IMR-90 (cell line): ENCODE measurements at regions not wholly inside any gene's neighbourhood (a gene's known extent, or its start where the extent isn't known, plus 50 kb on each side); places are given as distances from the start of the nearest gene placed in this dataset. TPM values are rescaled to one million over a fixed set of nuclear protein-coding genes. Genes with fewer than 3 reads are reported as not detected.

Experiments used
- ATAC-seq: fragments of 200-7000 bp; cut with Tn5 transposase; 2 replicates; pipeline ENCODE4 v1.9.1; 2020; ENCODE audit warnings: low read depth, mild to moderate bottlenecking, moderate library complexity
- BruUV-seq: library from RNA; stranded (reverse); fragments of 400-500 nt; replicated peaks from 2 replicates; lab custom pipeline; 2021; lab: Mats Ljungman, UMichigan
- CTCF ChIA-PET: fragments of 300-600 bp; formaldehyde crosslinking; extraction: SDS; loops from one replicate; lab custom pipeline; 2021; ENCODE audit warnings: antibody characterized with exemption; lab: Yijun Ruan, JAX
- POLR2A ChIA-PET: fragments of 300-600 bp; sonication (Branson Sonifier 250); formaldehyde crosslinking; loops from one replicate; lab custom pipeline; 2022; ENCODE audit warnings: antibody characterized with exemption; ENCODE audit not compliant: unreplicated experiment; lab: Charles Lee
- DNase-seq: peaks from one replicate; pipeline ENCODE4 v3.0.0; 2013
- H2AFZ ChIP-seq: replicated peaks from 2 replicates; pipeline ENCODE3; 2013; ENCODE audit warnings: low read length, mild to moderate bottlenecking; ENCODE audit not compliant: poor library complexity
- H2AK5ac ChIP-seq: 2 replicates; pipeline ENCODE4 v1.6.1; 2013; ENCODE audit warnings: low read depth, low read length, inconsistent platforms
- H2AK9ac ChIP-seq: replicated peaks from 2 replicates; pipeline ENCODE3; 2013; ENCODE audit warnings: mild to moderate bottlenecking, low read depth, low read length, moderate library complexity; ENCODE audit not compliant: poor library complexity
- H2BK120ac ChIP-seq: 2 replicates; pipeline ENCODE4 v1.6.1; 2013; ENCODE audit warnings: low read depth, low read length, inconsistent platforms
- H2BK15ac ChIP-seq: 3 replicates; pipeline ENCODE4 v1.6.1; 2013; ENCODE audit warnings: low read depth, low read length, inconsistent platforms
- H2BK20ac ChIP-seq: 2 replicates; pipeline ENCODE4 v1.6.1; 2013; ENCODE audit warnings: low read depth, mild to moderate bottlenecking, inconsistent platforms, low read length, moderate library complexity
- H2BK5ac ChIP-seq: 2 replicates; pipeline ENCODE4 v1.6.1; 2013; ENCODE audit warnings: mild to moderate bottlenecking, low read depth, low read length, inconsistent platforms; ENCODE audit not compliant: poor library complexity, severe bottlenecking
- H3K14ac ChIP-seq: replicated peaks from 2 replicates; pipeline ENCODE4 v1.6.1; 2013; ENCODE audit warnings: low read depth, low read length, inconsistent platforms
- H3K18ac ChIP-seq: 2 replicates; pipeline ENCODE4 v1.6.1; 2013; ENCODE audit warnings: low read depth, low read length, control low read depth
- H3K23ac ChIP-seq: 2 replicates; pipeline ENCODE4 v1.6.1; 2013; ENCODE audit warnings: low read depth, low read length, inconsistent platforms
- H3K27ac ChIP-seq: 2 replicates; pipeline ENCODE4 v1.5.1; 2013; ENCODE audit warnings: mild to moderate bottlenecking, control low read depth, low read length; ENCODE audit not compliant: insufficient read depth
- H3K27me3 ChIP-seq: 2 replicates; pipeline ENCODE4 v1.6.1; 2013; ENCODE audit warnings: low read length; ENCODE audit not compliant: control insufficient read depth, insufficient read depth
- H3K36me3 ChIP-seq: 2 replicates; pipeline ENCODE4 v1.6.1; 2013; ENCODE audit warnings: low read length, mixed read lengths; ENCODE audit not compliant: control insufficient read depth, insufficient read depth
- H3K4ac ChIP-seq: 2 replicates; pipeline ENCODE4 v1.6.1; 2013; ENCODE audit warnings: low read depth, low read length, inconsistent platforms
- H3K4me1 ChIP-seq: 2 replicates; pipeline ENCODE4 v1.6.1; 2013; ENCODE audit warnings: low read length, mixed read lengths; ENCODE audit not compliant: control insufficient read depth, insufficient read depth
- H3K4me2 ChIP-seq: 2 replicates; pipeline ENCODE4 v1.6.1; 2013; ENCODE audit warnings: low read depth, mild to moderate bottlenecking, control low read depth, low read length, moderate library complexity
- H3K4me3 ChIP-seq: 2 replicates; pipeline ENCODE4 v1.5.1; 2013; ENCODE audit warnings: low read depth, mild to moderate bottlenecking, control low read depth, low read length, moderate library complexity; ENCODE audit not compliant: insufficient read depth
- H3K56ac ChIP-seq: 2 replicates; pipeline ENCODE4 v1.6.1; 2013; ENCODE audit warnings: low read length, inconsistent platforms; ENCODE audit not compliant: insufficient read depth; ENCODE audit errors: extremely low read depth
- H3K79me1 ChIP-seq, 2 experiments: 2 replicates each; pipeline ENCODE4 v1.6.1; 2013; ENCODE audit warnings: low read length in 2 of 2, inconsistent platforms in 1 of 2, low read depth in 1 of 2
- H3K9ac ChIP-seq: 2 replicates; pipeline ENCODE4 v1.6.1; 2013; ENCODE audit warnings: low read depth, low read length, control low read depth
- H3K9me1 ChIP-seq: 2 replicates; pipeline ENCODE4 v1.6.1; 2013; ENCODE audit warnings: low read length, inconsistent platforms; ENCODE audit not compliant: insufficient read depth
- H3K9me3 ChIP-seq: 2 replicates; pipeline ENCODE4 v1.6.1; 2013; ENCODE audit warnings: low read length; ENCODE audit not compliant: control insufficient read depth, insufficient read depth
- H4K20me1 ChIP-seq: 2 replicates; pipeline ENCODE4 v1.6.1; 2013; ENCODE audit warnings: low read length, inconsistent platforms; ENCODE audit not compliant: insufficient read depth
- H4K5ac ChIP-seq: 2 replicates; pipeline ENCODE4 v1.6.1; 2013; ENCODE audit warnings: mild to moderate bottlenecking, low read depth, low read length, control low read depth
- H4K8ac ChIP-seq, 2 experiments: 2 replicates each; pipeline ENCODE4 v1.6.1; 2013; ENCODE audit warnings: low read depth in 2 of 2, low read length in 2 of 2, control low read depth in 1 of 2, inconsistent platforms in 1 of 2
- H4K91ac ChIP-seq: 2 replicates; pipeline ENCODE4 v1.6.1; 2013; ENCODE audit warnings: low read depth, low read length, inconsistent platforms; ENCODE audit not compliant: insufficient read depth
- MXI1 ChIP-seq: IDR thresholded peaks from 2 replicates; pipeline ENCODE4 v1.6.1; 2012; ENCODE audit warnings: low read depth, mild to moderate bottlenecking, low read length, moderate library complexity, borderline replicate concordance
- RAD21 ChIP-seq: IDR thresholded peaks from 2 replicates; pipeline ENCODE4 v1.6.1; 2012; ENCODE audit warnings: low read length, improper control_type of control experiment
- WGBS, 2 experiments: methylation state at CpG; one replicate each; pipeline versions ENCODE4 v1.1.5 to v1.1.7; 2013; ENCODE audit warnings: missing lambda C conversion rate in 2 of 2; ENCODE audit not compliant: insufficient read length in 1 of 2; ENCODE audit errors: extremely low coverage in 2 of 2; 5-methylcytosine and 5-hydroxymethylcytosine counted together
- dilution Hi-C: fragments of 300-500 bp; cut with HindIII; formaldehyde crosslinking; loops from one replicate; pipeline ENCODE4 v1.14.3; 2018; ENCODE audit warnings: low sequenced_read_pairs; ENCODE audit not compliant: unreplicated experiment
- in situ Hi-C: fragments of 300-500 bp; cut with MboI; formaldehyde crosslinking; loops from 3 replicates; pipeline ENCODE4 v1.14.3; 2019; ENCODE audit warnings: low sequenced_read_pairs, inconsistent platforms, mixed read lengths
- intact Hi-C: fragments of 100-400 bp; cut with micrococcal nuclease; formaldehyde crosslinking; loops from 2 replicates; pipeline ENCODE4 v1.10.0; 2022
- microRNA-seq, 2 experiments: library from miRNA; stranded (forward) in 1 of 2; unstranded in 1 of 2; fragments of 10-50 nt in 1 of 2; fragments of <30 nt in 1 of 2; gene quantifications in 1 of 2; microRNA quantifications in 1 of 2; one replicate each; pipeline versions ENCODE3 to v1.1.0; 2013 to 2020; ENCODE audit not compliant: insufficient read depth in 1 of 2, insufficient read length in 1 of 2, unreplicated experiment in 1 of 2
- small RNA-seq, 5 experiments: library from RNA; depleted of rRNA; stranded (forward); fragments of <200 nt; gene quantifications; one replicate each; pipeline ENCODE3, GENCODE V24; 2012
- TF ChIP-seq, protein P1 (sequence below): fragments of 150-350 bp; IDR thresholded peaks from 2 replicates; pipeline ENCODE4 v1.6.1; 2017; ENCODE audit warnings: mild to moderate bottlenecking, antibody characterized with exemption, low read length, low read depth

DNA sequence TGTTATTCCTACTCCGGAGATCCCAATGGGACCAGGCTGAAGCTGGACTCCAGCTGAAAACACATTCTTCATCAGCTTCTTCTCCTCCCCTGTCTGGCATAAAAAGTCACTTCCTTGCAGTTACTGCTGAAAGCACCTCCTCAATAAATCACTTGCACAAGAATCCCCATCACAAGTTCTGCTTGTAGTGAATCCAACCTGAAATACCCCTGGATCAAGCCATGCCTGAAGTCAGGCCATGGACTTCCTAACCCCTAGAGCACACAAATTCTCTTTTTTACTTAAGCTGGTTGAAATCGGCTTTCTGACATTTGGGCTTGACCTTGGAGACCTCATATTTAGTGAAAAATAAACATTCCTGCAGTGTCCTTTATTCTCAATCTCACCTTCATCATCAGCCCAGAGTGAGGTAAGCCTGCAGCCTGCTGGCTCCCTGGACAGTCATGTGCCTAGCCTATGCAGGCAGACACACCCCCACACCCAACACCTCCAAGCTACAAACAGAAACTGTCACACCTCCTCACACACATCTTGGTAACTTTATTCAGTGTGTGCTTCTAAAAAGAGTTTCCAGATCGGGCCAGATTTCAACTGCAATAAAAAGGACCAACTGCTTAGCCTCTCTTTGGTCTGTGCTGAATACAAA lies 51.5 kb upstream of the PTPRT start:
- ChIA-PET CTCF (no interaction called here), POLR2A (no interaction called here)
- Histone ChIP-seq H2BK15ac (no peak overlapping the region), H3K9ac (no peak overlapping the region), H3K27me3 (no peaks in the 10 kb centered on the region), H3K4me2 (no peak overlapping the region), H3K4ac (no peak overlapping the region), H3K56ac (no peak overlapping the region), H3K18ac (no peak overlapping the region), H3K9me3 (no peaks in the 10 kb centered on the region), H4K91ac (no peak overlapping the region), H3K36me3 (no peaks in the 10 kb centered on the region), H2AFZ (no peak overlapping the region), H4K8ac (no peak overlapping the region), H3K23ac (no peak overlapping the region), H3K4me1 (no peaks in the 10 kb centered on the region), H2BK120ac (no peak overlapping the region), H2BK5ac (no peak overlapping the region), H2AK5ac (no peak overlapping the region), H4K5ac (no peak overlapping the region), H3K27ac (no peak overlapping the region), H3K14ac (no peak overlapping the region), H3K9me1 (no peaks in the 10 kb centered on the region), H4K20me1 (no peaks in the 10 kb centered on the region), H2BK20ac (no peak overlapping the region), H2AK9ac (no peak overlapping the region), H3K79me1 (no peaks in the 10 kb centered on the region), H3K4me3 (no peak overlapping the region)
- ATAC-seq (no peak), DNase-seq (no peak)
- TF ChIP-seq MXI1 (no peak), RAD21 (no peak)
- TF ChIP-seq, protein P1, sequence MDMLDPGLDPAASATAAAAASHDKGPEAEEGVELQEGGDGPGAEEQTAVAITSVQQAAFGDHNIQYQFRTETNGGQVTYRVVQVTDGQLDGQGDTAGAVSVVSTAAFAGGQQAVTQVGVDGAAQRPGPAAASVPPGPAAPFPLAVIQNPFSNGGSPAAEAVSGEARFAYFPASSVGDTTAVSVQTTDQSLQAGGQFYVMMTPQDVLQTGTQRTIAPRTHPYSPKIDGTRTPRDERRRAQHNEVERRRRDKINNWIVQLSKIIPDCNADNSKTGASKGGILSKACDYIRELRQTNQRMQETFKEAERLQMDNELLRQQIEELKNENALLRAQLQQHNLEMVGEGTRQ, result no peak
- intact Hi-C loops, result no loop called here
- 33% methylated on average over 1 of the region's 3 CpGs; no CpG with 5 or more reads in 1 of the 2 experiments for WGBS, 2 experiments
- no TSS peak for BruUV-seq
- dilution Hi-C loops, result no loop called here
- in situ Hi-C loops, result no loop called here

Small RNAs in the stretch of these regions (microRNA-seq; reads per million reads assigned to microRNA genes)
- gene RF00426 (ENCODE audit: insufficient read depth, insufficient read length), result not detected

Small RNAs in the stretch of these regions (small RNA-seq; reads per million reads assigned to genes)
- gene RF00426, result 0 reads per million in 5 experiments
